WTC11 (cell line): ENCODE measurements at regions not wholly inside any gene's neighbourhood (a gene's known extent, or its start where the extent isn't known, plus 50 kb on each side); places are given as distances from the start of the nearest gene placed in this dataset.
"Not testable (repeated sequence)": the region's sequence is repeated elsewhere in the genome, so short reads cannot be mapped to it uniquely, and the experiment has no call there.

Experiments used
- ATAC-seq: fragments of 200-7000 bp; cut with Tn5 transposase; 2 replicates; pipeline ENCODE4 v1.10.0; 2021; ENCODE audit warnings: mild to moderate bottlenecking, moderate library complexity
- CTCF ChIA-PET: fragments of 300-600 bp; sonication (Branson Sonifier 250); formaldehyde crosslinking; loops from one replicate; lab custom pipeline; 2021; ENCODE audit warnings: antibody characterized with exemption; lab: Charles Lee
- POLR2A ChIA-PET: fragments of 350-600 bp; sonication (Branson Sonifier 250); formaldehyde crosslinking; loops from one replicate; lab custom pipeline; 2021; ENCODE audit warnings: antibody characterized with exemption; lab: Charles Lee
- DNase-seq: peaks from one replicate; pipeline ENCODE4 v3.0.0; 2021; ENCODE audit warnings: low spot score
- H3K27ac Mint-ChIP-seq: 2 replicates; pipeline ENCODE4 v1.8.0; 2021; ENCODE audit warnings: mixed read lengths
- H3K27me3 Mint-ChIP-seq: 2 replicates; pipeline ENCODE4 v1.8.0; 2021; ENCODE audit warnings: low read depth, mild to moderate bottlenecking, moderate library complexity, mixed read lengths
- H3K36me3 Mint-ChIP-seq: 2 replicates; pipeline ENCODE4 v1.8.0; 2021; ENCODE audit warnings: mixed read lengths
- H3K4me1 Mint-ChIP-seq: 2 replicates; pipeline ENCODE4 v1.8.0; 2022; ENCODE audit warnings: mixed read lengths
- H3K4me3 Mint-ChIP-seq: 2 replicates; pipeline ENCODE4 v1.8.0; 2021; ENCODE audit warnings: mild to moderate bottlenecking, moderate library complexity, mixed read lengths
- H3K9me3 Mint-ChIP-seq: 2 replicates; pipeline ENCODE4 v1.8.0; 2021; ENCODE audit warnings: mixed read lengths
- GABPB1 ChIP-seq: sonication (generic); formaldehyde crosslinking; IDR thresholded peaks from 2 replicates; pipeline ENCODE4 v1.8.1; 2023; ENCODE audit warnings: mild to moderate bottlenecking, missing genetic modification reagents
- GTF2I ChIP-seq: fragments of 250-450 bp; sonication (Bioruptor Pico); conservative IDR thresholded peaks from 2 replicates; pipeline ENCODE4 v1.4.0; 2021; ENCODE audit warnings: mild to moderate bottlenecking
- IRF2 ChIP-seq: sonication (generic); formaldehyde crosslinking; IDR thresholded peaks from 2 replicates; pipeline ENCODE4 v1.8.0; 2022; ENCODE audit warnings: low read depth, missing genetic modification reagents, borderline replicate concordance
- KAT7 ChIP-seq: sonication (generic); formaldehyde crosslinking; IDR thresholded peaks from 2 replicates; pipeline ENCODE4 v1.8.1; 2023; ENCODE audit warnings: missing genetic modification reagents, mild to moderate bottlenecking, borderline replicate concordance
- NFE2L1 ChIP-seq: sonication (generic); formaldehyde crosslinking; IDR thresholded peaks from 2 replicates; pipeline ENCODE4 v1.8.1; 2023; ENCODE audit warnings: missing genetic modification reagents
- NR2C2 ChIP-seq: sonication (generic); formaldehyde crosslinking; IDR thresholded peaks from 2 replicates; pipeline ENCODE4 v1.8.0; 2022; ENCODE audit warnings: mild to moderate bottlenecking, missing genetic modification reagents
- NR3C1 ChIP-seq: sonication (generic); formaldehyde crosslinking; conservative IDR thresholded peaks from 2 replicates; pipeline ENCODE4 v1.8.1; 2023; ENCODE audit warnings: low read depth, mild to moderate bottlenecking, missing genetic modification reagents
- RELA ChIP-seq: sonication (generic); formaldehyde crosslinking; IDR thresholded peaks from 2 replicates; pipeline ENCODE4 v1.8.1; 2022; ENCODE audit warnings: missing genetic modification reagents, mild to moderate bottlenecking, borderline replicate concordance
- TEAD4 ChIP-seq: sonication (generic); formaldehyde crosslinking; IDR thresholded peaks from 2 replicates; pipeline ENCODE4 v1.8.0; 2022; ENCODE audit warnings: mild to moderate bottlenecking, missing genetic modification reagents
- ZNF263 ChIP-seq: sonication (generic); formaldehyde crosslinking; IDR thresholded peaks from 2 replicates; pipeline ENCODE4 v1.8.1; 2022; ENCODE audit warnings: low read depth, mild to moderate bottlenecking, moderate library complexity, missing genetic modification reagents
- ZNF416 ChIP-seq: fragments of 250-450 bp; sonication (Bioruptor Pico); IDR thresholded peaks from 2 replicates; pipeline ENCODE4 v1.9.0; 2021; ENCODE audit warnings: mild to moderate bottlenecking, inconsistent platforms
- TF ChIP-seq, protein P1 (sequence below): sonication (generic); formaldehyde crosslinking; IDR thresholded peaks from 2 replicates; pipeline ENCODE4 v1.8.1; 2022; ENCODE audit warnings: mild to moderate bottlenecking, missing genetic modification reagents, moderate library complexity, borderline replicate concordance
- TF ChIP-seq, protein P2 (sequence below): fragments of 250-450 bp; sonication (Bioruptor Pico); IDR thresholded peaks from 2 replicates; pipeline ENCODE4 v1.9.0; 2021; ENCODE audit warnings: mild to moderate bottlenecking, borderline replicate concordance
- TF ChIP-seq, protein P3 (sequence below): fragments of 250-450 bp; sonication (Bioruptor Pico); IDR thresholded peaks from 2 replicates; pipeline ENCODE4 v1.9.0; 2021; ENCODE audit warnings: mild to moderate bottlenecking
- TF ChIP-seq, protein P4 (sequence below): fragments of 250-450 bp; sonication (Bioruptor Pico); IDR thresholded peaks from 2 replicates; pipeline ENCODE4 v1.9.0; 2021; ENCODE audit warnings: mild to moderate bottlenecking
- TF ChIP-seq, protein P5 (sequence below): fragments of 200-600 bp; IDR thresholded peaks from 2 replicates; pipeline ENCODE4 v1.8.0; 2022; ENCODE audit warnings: antibody characterized with exemption

DNA sequence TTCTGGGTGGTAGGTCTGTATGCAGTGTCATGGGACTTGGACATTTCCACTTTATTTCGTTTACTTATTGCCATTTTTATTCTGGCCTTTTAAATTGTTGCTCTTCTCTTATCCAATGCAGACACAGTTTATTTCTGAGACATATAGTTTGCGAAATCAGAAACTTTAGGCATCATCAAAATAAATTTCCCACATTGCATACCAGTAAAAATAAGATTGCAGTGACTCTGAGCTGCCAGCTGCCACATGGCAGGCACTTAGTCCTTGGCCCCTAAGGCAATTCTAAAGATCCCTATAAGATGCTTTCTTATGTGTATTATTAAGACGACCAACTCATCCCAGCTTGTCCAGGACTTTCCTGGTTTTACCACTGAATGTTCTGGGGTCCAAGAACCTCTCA is 81.8 kb upstream of the ANKRD1 start (continued):
- TF ChIP-seq, protein P1, sequence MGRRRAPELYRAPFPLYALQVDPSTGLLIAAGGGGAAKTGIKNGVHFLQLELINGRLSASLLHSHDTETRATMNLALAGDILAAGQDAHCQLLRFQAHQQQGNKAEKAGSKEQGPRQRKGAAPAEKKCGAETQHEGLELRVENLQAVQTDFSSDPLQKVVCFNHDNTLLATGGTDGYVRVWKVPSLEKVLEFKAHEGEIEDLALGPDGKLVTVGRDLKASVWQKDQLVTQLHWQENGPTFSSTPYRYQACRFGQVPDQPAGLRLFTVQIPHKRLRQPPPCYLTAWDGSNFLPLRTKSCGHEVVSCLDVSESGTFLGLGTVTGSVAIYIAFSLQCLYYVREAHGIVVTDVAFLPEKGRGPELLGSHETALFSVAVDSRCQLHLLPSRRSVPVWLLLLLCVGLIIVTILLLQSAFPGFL: no peak
- no peak for TF ChIP-seq ZNF416 (CRISPR knock-in tag)
- TF ChIP-seq, protein P2, sequence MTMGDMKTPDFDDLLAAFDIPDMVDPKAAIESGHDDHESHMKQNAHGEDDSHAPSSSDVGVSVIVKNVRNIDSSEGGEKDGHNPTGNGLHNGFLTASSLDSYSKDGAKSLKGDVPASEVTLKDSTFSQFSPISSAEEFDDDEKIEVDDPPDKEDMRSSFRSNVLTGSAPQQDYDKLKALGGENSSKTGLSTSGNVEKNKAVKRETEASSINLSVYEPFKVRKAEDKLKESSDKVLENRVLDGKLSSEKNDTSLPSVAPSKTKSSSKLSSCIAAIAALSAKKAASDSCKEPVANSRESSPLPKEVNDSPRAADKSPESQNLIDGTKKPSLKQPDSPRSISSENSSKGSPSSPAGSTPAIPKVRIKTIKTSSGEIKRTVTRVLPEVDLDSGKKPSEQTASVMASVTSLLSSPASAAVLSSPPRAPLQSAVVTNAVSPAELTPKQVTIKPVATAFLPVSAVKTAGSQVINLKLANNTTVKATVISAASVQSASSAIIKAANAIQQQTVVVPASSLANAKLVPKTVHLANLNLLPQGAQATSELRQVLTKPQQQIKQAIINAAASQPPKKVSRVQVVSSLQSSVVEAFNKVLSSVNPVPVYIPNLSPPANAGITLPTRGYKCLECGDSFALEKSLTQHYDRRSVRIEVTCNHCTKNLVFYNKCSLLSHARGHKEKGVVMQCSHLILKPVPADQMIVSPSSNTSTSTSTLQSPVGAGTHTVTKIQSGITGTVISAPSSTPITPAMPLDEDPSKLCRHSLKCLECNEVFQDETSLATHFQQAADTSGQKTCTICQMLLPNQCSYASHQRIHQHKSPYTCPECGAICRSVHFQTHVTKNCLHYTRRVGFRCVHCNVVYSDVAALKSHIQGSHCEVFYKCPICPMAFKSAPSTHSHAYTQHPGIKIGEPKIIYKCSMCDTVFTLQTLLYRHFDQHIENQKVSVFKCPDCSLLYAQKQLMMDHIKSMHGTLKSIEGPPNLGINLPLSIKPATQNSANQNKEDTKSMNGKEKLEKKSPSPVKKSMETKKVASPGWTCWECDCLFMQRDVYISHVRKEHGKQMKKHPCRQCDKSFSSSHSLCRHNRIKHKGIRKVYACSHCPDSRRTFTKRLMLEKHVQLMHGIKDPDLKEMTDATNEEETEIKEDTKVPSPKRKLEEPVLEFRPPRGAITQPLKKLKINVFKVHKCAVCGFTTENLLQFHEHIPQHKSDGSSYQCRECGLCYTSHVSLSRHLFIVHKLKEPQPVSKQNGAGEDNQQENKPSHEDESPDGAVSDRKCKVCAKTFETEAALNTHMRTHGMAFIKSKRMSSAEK (CRISPR knock-in tag): no peak
- TF ChIP-seq IRF2 (CRISPR knock-in tag): no peak
- TF ChIP-seq, protein P3, sequence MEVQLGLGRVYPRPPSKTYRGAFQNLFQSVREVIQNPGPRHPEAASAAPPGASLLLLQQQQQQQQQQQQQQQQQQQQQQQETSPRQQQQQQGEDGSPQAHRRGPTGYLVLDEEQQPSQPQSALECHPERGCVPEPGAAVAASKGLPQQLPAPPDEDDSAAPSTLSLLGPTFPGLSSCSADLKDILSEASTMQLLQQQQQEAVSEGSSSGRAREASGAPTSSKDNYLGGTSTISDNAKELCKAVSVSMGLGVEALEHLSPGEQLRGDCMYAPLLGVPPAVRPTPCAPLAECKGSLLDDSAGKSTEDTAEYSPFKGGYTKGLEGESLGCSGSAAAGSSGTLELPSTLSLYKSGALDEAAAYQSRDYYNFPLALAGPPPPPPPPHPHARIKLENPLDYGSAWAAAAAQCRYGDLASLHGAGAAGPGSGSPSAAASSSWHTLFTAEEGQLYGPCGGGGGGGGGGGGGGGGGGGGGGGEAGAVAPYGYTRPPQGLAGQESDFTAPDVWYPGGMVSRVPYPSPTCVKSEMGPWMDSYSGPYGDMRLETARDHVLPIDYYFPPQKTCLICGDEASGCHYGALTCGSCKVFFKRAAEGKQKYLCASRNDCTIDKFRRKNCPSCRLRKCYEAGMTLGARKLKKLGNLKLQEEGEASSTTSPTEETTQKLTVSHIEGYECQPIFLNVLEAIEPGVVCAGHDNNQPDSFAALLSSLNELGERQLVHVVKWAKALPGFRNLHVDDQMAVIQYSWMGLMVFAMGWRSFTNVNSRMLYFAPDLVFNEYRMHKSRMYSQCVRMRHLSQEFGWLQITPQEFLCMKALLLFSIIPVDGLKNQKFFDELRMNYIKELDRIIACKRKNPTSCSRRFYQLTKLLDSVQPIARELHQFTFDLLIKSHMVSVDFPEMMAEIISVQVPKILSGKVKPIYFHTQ (CRISPR knock-in tag): no peak
- TF ChIP-seq KAT7 (CRISPR knock-in tag): no peak
- TF ChIP-seq NFE2L1 (CRISPR knock-in tag): no peak
- TF ChIP-seq, protein P4, sequence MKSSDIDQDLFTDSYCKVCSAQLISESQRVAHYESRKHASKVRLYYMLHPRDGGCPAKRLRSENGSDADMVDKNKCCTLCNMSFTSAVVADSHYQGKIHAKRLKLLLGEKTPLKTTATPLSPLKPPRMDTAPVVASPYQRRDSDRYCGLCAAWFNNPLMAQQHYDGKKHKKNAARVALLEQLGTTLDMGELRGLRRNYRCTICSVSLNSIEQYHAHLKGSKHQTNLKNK (CRISPR knock-in tag): no peak

DNA sequence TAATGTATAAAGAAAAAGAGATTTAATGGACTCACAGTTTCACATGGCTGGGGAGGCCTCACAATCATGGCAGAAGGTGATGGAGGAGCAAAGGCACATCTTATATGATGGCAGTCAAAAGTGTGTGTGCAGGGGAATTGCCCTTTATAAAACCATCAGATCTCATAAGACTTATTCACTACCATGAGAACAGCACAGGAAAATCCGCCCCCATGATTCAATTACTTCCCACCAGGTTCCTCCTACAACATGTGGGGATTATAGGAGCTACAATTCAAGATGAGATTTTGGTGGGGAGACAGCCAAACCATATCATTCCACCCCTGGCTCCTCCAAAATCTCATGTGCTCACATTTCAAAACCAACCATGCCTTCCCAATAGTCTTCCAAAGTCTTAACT is 82.5 kb upstream of the ANKRD1 start:
- H3K9me3 Mint-ChIP-seq, H3K27ac Mint-ChIP-seq, DNase-seq, ATAC-seq, H3K36me3 Mint-ChIP-seq, H3K4me1 Mint-ChIP-seq, H3K4me3 Mint-ChIP-seq, CTCF ChIA-PET, POLR2A ChIA-PET: not testable (repeated sequence)
- H3K27me3 Mint-ChIP-seq: peaks cover 28% of the 10 kb centered on the region

DNA sequence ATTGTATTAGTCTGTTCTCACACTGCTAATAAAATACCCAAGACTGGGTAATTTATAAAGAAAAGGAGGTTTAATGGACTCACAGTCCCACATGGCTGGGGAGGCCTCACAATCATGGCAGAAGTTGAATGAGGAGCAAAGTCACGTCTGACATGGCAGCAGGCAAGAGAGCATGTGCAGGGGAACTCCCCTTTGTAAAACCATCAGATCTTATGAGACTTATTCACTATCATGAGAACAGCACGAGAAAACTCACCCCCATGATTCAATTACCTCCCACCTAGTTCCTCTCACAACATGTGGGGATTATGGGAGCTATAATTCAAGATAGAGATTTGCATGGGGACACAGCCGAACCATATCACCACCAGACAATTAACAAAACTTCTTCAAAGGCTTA is 84.4 kb upstream of the ANKRD1 start:
- H3K27me3 Mint-ChIP-seq: peaks cover 27% of the 10 kb centered on the region
- POLR2A ChIA-PET, H3K4me1 Mint-ChIP-seq, H3K9me3 Mint-ChIP-seq, ATAC-seq, H3K36me3 Mint-ChIP-seq, DNase-seq, H3K4me3 Mint-ChIP-seq, H3K27ac Mint-ChIP-seq: not testable (repeated sequence)
- CTCF ChIA-PET: interaction anchor here (0.8 to 3.1 kb wide), 5 partner anchors 11 to 561 kb away, joined by 3 to 16 read pairs (median 5); no protein-coding TSS in a partner anchor

DNA sequence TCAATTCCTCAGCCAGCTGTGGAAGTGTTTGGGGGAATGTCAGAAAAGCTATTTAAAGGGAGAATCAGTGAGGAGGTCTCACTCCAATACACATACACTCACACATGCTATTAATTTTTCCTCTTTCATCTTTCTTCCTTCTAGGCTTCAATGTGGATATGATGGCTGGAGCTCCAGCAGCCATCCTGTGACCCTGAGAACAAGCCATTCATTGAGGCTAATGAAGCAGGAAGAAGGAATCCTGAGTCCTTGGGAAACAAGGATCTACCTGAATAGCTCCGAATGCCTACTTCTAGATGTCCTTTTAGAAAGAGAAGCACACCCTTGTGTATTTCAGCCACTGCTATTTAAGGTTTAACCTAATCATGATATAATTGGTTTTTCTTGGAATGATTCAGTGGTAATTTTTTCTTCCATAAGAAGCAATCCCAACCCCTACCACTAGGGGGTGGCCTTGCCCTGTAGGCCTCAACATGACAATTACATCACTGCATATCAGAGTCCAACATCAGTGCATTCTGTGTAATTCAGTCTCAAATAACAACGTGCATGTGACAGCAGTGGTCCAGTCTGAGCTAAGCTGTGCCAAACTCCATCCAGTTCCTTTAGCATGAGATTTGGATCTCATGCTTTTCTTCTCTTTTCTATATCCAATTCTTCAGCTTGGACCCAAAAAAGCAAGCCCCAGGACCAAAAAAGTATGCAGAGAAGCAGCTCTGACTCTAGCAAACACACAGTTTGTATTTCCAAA is 85.3 kb upstream of the ANKRD1 start:
- no peak; the same call in 1 of the 2 replicates for ATAC-seq
- H3K36me3 Mint-ChIP-seq: no peaks in the 10 kb centered on the region
- TF ChIP-seq, protein P5, sequence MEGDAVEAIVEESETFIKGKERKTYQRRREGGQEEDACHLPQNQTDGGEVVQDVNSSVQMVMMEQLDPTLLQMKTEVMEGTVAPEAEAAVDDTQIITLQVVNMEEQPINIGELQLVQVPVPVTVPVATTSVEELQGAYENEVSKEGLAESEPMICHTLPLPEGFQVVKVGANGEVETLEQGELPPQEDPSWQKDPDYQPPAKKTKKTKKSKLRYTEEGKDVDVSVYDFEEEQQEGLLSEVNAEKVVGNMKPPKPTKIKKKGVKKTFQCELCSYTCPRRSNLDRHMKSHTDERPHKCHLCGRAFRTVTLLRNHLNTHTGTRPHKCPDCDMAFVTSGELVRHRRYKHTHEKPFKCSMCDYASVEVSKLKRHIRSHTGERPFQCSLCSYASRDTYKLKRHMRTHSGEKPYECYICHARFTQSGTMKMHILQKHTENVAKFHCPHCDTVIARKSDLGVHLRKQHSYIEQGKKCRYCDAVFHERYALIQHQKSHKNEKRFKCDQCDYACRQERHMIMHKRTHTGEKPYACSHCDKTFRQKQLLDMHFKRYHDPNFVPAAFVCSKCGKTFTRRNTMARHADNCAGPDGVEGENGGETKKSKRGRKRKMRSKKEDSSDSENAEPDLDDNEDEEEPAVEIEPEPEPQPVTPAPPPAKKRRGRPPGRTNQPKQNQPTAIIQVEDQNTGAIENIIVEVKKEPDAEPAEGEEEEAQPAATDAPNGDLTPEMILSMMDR: peak; percentile 90
- TF ChIP-seq RELA (CRISPR knock-in tag): no peak
- no peak for TF ChIP-seq ZNF263 (CRISPR knock-in tag)
- peak; percentile 79; the same call in 1 of the 2 replicates for TF ChIP-seq GTF2I (CRISPR knock-in tag)
- peak; percentile 42; the same call in 1 of the 2 replicates for TF ChIP-seq GABPB1 (CRISPR knock-in tag)
- TF ChIP-seq NR3C1 (CRISPR knock-in tag): no peak
- TF ChIP-seq TEAD4 (CRISPR knock-in tag): no peak
- TF ChIP-seq NR2C2: no peak
- no peaks in the 10 kb centered on the region for H3K4me1 Mint-ChIP-seq
- POLR2A ChIA-PET: no interaction called here
- H3K27ac Mint-ChIP-seq: no peak overlapping the region
- H3K4me3 Mint-ChIP-seq: no peak overlapping the region
- H3K27me3 Mint-ChIP-seq: peaks cover 23% of the 10 kb centered on the region
- DNase-seq: peak; percentile 43
- no peaks in the 10 kb centered on the region for H3K9me3 Mint-ChIP-seq
- CTCF ChIA-PET: interaction anchor here (0.8 to 3.1 kb wide), 7 partner anchors 11 to 560 kb away, joined by 3 to 16 read pairs (median 3); no protein-coding TSS in a partner anchor
